ENCODE measurements at regions not wholly inside any gene's neighbourhood (a gene's known extent, or its start where the extent isn't known, plus 50 kb on each side); places are given as distances from the start of the nearest gene placed in this dataset.

GRCh38 chr5:8413975-8414374 is 545.0 kb downstream of the MTRR start:
- Histone ChIP-seq H4K20me1 (replicated peaks in 1 of 2; ENCODE audit: control insufficient read depth in 1 of 2, insufficient read depth in 2 of 2, low read length in 2 of 2) (no peaks in the 10 kb centered on the region), H3K27me3 (replicated peaks in 1 of 4; ENCODE audit: control insufficient read depth in 3 of 4, extremely low read depth in 1 of 4, insufficient read depth in 3 of 4, low read length in 3 of 4) (no peaks in the 10 kb centered on the region), H3K23ac (ENCODE audit: insufficient read length) (no peak overlapping the region), H4K91ac (replicated peaks; ENCODE audit: insufficient read length, low read length) (no peak overlapping the region), H3K4me3 (ENCODE audit: extremely low read depth in 1 of 4, insufficient read depth in 2 of 4, low read depth in 3 of 4, low read length in 4 of 4) (no peak overlapping the region), H3K79me2 (ENCODE audit: control insufficient read depth in 1 of 2, insufficient read depth in 2 of 2, low read length in 2 of 2) (no peaks in the 10 kb centered on the region), H2AFZ (ENCODE audit: low read length) (no peak overlapping the region), H2BK12ac (ENCODE audit: low read depth, low read length) (no peak overlapping the region), H3K23me2 (ENCODE audit: low read depth, low read length) (no peaks in the 10 kb centered on the region), H3K9ac (replicated peaks in 1 of 4; ENCODE audit: extremely low read depth in 1 of 4, low read depth in 3 of 4, low read length in 3 of 4) (no peak overlapping the region), H2BK15ac (ENCODE audit: low read length) (no peak overlapping the region), H3K18ac (ENCODE audit: extremely low read depth, low read length) (no peak overlapping the region), H2BK5ac (ENCODE audit: low read depth, low read length) (no peak overlapping the region), H2BK20ac (ENCODE audit: low read length) (no peak overlapping the region), H3K36me3 (ENCODE audit: control insufficient read depth in 2 of 4, insufficient read depth in 4 of 4, low read length in 3 of 4) (no peaks in the 10 kb centered on the region), H2BK120ac (replicated peaks; ENCODE audit: low read depth, low read length) (no peak overlapping the region), H3K9me3 (ENCODE audit: insufficient read depth in 2 of 2, low read depth in 1 of 2, low read length in 1 of 2) (no peaks in the 10 kb centered on the region), H3K56ac (replicated peaks; ENCODE audit: insufficient read length, low read depth, low read length) (no peak overlapping the region), H3K4me1 (replicated peaks in 1 of 4; ENCODE audit: control insufficient read depth in 3 of 4, insufficient read depth in 4 of 4, low read length in 3 of 4) (no peaks in the 10 kb centered on the region), H3K79me1 (ENCODE audit: low read depth, low read length) (no peaks in the 10 kb centered on the region), H3K14ac (ENCODE audit: insufficient read length) (no peak overlapping the region), H4K8ac (ENCODE audit: extremely low read depth, insufficient read depth, low read length) (peak overlapping the region; percentile 57; the same call in 1 of the 2 replicates), H4K5ac (ENCODE audit: insufficient read length, low read depth, low read length) (no peak overlapping the region), H3K4ac (replicated peaks; ENCODE audit: insufficient read length, low read depth, low read length) (no peak overlapping the region), H3K27ac (ENCODE audit: low read depth, low read length) (no peak overlapping the region), H2AK5ac (ENCODE audit: low read depth, low read length) (no peak overlapping the region), H3K4me2 (ENCODE audit: insufficient read depth in 1 of 2, low read depth in 2 of 2, low read length in 2 of 2) (no peak overlapping the region)
- WGBS, 2 experiments (ENCODE audit: extremely low coverage in 1 of 2, insufficient coverage in 1 of 2, insufficient read length in 1 of 2, insufficient replicate concordance in 2 of 2, low coverage in 1 of 2, low lambda C conversion rate in 2 of 2, missing lambda C conversion rate in 1 of 2), result 76% methylated on average over 7 of the region's 7 CpGs; no CpG with 5 or more reads in 1 of the 2 experiments
- ChIA-PET POLR2A (ENCODE audit: partially characterized antibody) (no interaction called here), CTCF (ENCODE audit: partially characterized antibody) (no interaction called here)
- FAIRE-seq (no peak), DNase-seq (ENCODE audit: low read depth in 1 of 2, low spot score in 2 of 2) (no peak)
- no peak for TF ChIP-seq TEAD4 (IDR thresholded peaks at IDR 0.05; ENCODE audit: low read depth, low read length)
- TF ChIP-seq BRCA1 (IDR thresholded peaks at IDR 0.05; ENCODE audit: low read depth, low read length), result no peak
- no peak for TF ChIP-seq YY1 (IDR thresholded peaks at IDR 0.05; ENCODE audit: low read depth, low read length)
- TF ChIP-seq, protein P1, sequence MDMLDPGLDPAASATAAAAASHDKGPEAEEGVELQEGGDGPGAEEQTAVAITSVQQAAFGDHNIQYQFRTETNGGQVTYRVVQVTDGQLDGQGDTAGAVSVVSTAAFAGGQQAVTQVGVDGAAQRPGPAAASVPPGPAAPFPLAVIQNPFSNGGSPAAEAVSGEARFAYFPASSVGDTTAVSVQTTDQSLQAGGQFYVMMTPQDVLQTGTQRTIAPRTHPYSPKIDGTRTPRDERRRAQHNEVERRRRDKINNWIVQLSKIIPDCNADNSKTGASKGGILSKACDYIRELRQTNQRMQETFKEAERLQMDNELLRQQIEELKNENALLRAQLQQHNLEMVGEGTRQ (IDR thresholded peaks at IDR 0.05; ENCODE audit: low read length), result no peak
- TF ChIP-seq SRF (IDR thresholded peaks at IDR 0.05; ENCODE audit: low read depth, low read length), result no peak
- no peak for TF ChIP-seq CREB1 (IDR thresholded peaks at IDR 0.05)
- TF ChIP-seq SIX5 (IDR thresholded peaks at IDR 0.05; ENCODE audit: low read depth, low read length), result no peak
- no peak for TF ChIP-seq GABPA (IDR thresholded peaks at IDR 0.05; ENCODE audit: borderline replicate concordance, insufficient read depth, low read length)
- TF ChIP-seq SUZ12 (IDR thresholded peaks at IDR 0.05; ENCODE audit: low read length), result no peak
- TF ChIP-seq, protein P2, sequence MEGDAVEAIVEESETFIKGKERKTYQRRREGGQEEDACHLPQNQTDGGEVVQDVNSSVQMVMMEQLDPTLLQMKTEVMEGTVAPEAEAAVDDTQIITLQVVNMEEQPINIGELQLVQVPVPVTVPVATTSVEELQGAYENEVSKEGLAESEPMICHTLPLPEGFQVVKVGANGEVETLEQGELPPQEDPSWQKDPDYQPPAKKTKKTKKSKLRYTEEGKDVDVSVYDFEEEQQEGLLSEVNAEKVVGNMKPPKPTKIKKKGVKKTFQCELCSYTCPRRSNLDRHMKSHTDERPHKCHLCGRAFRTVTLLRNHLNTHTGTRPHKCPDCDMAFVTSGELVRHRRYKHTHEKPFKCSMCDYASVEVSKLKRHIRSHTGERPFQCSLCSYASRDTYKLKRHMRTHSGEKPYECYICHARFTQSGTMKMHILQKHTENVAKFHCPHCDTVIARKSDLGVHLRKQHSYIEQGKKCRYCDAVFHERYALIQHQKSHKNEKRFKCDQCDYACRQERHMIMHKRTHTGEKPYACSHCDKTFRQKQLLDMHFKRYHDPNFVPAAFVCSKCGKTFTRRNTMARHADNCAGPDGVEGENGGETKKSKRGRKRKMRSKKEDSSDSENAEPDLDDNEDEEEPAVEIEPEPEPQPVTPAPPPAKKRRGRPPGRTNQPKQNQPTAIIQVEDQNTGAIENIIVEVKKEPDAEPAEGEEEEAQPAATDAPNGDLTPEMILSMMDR (IDR thresholded peaks at IDR 0.05; ENCODE audit: control extremely low read depth in 1 of 3, insufficient read depth in 1 of 3, low read depth in 1 of 3, low read length in 3 of 3), result no peak

Data from H1 (cell line).